A172 (cell line): ENCODE measurements at regions not wholly inside any gene's neighbourhood (a gene's known extent, or its start where the extent isn't known, plus 50 kb on each side); places are given as distances from the start of the nearest gene placed in this dataset.

Experiments
- DNase-seq: peaks from one replicate; pipeline ENCODE4 v3.0.0-alpha.2; 2015; ENCODE audit warnings: low spot score

DNA sequence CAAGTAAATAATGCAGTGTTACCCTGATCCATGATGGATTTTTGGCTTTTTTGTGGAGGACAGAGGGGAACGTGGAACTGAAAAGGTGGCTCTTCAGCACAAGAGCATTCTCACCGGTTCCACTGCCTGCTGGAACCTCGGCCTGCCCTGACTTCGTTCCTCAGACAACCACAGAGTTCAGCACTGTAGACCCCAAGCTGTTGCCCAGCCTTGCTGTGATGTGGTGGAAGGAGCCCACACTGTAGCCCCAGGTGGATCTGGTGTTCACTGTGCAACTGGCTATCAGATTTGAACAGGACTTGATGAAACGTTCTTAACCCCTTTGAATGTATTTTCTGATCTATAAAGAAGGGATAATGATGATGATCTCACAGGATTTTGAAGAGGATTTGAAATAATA is 293.5 kb downstream of the TRIB2 start:
- no peak for DNase-seq

DNA sequence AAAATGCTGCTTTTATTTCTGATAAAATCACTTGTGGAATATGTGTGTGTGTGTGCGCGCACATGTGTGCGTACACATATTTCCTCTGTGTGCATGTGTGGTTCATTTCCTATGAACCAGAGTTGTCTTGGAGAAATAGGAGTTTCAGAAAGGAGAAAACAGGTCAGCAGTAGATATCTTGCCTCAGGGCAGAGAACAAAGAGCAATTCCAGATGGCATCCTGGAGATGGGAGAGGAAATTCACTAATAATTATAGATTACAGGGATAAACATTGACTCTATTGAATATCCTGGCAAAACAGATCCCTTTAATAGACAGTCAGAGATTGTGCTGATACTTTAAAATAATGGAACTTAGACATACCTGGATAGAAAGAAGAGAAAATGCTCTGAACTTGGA is 298.0 kb downstream of the TRIB2 start:
- no peak for DNase-seq

DNA sequence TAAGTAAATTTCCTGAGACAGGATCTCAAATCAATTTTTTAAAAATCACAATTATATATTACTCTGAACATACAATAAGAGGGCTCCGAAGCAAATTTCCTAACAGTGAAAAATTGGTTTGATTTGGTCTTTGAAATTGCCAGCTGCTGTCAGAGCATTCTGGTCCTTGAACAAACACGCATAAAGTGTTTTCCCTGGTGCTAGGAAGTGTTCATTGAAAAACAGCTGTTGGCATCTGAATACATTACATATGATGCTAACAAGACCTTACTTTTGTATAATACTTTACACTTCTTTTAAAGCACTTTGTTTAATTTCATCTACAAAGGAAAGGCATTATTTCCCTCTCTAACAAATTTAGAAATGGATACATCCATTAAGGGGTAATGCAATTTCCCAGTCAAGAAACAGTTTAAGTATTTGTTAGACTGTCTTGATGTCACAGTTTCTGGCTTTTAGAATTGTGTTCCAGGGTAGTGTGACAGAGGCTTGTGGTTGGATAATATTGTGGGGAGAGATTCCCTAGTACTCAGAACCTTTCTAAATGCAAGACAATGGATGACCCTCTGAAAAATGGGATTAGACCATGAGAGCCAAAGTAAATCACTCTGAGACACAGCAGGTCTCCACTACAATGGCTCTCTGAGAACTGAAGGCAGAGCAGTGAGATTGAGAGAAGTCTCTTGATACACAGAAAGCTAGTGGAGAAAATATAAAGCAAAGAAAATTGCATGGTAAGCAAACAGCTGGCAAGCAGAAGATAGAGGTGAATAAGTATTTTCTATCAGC is 299.0 kb downstream of the TRIB2 start:
- DNase-seq = no peak

DNA sequence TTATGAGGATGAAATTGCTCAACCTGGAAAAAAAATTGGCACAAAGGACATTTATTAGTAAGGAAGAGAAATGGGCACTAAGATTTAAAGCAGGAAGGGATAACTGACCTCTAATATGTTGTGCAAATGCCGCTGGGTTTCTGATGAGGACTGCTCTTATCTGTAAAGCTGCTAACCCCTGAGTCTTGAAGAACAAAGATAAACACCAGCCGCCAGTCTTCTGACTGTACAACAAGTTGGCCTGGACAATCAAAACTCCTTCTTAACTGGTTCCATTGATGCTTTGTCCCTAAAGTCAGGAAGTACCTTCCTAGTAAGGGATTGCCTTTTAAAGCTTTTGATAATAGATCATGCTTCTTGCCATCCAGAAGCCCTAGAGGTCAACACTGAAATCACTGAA is 301.8 kb downstream of the TRIB2 start:
- no peak for DNase-seq

DNA sequence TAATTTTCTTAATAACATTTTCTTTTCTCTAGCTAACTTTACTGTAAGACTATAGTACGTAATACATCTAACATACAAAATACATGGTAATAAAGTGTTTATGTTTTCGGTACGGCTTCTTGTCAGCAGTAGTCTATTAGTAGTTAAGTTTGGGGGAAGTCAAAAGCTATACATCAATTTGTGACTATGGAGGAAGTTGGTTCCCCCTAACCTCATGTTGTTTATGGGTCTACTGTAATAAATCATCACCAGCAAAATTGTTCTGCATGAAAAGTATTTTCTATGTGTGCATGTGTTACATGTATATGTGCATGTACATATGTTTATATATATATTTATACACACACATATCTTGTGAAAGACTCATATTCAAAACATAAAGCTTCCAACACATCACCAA is 303.0 kb downstream of the TRIB2 start:
- DNase-seq = no peak

DNA sequence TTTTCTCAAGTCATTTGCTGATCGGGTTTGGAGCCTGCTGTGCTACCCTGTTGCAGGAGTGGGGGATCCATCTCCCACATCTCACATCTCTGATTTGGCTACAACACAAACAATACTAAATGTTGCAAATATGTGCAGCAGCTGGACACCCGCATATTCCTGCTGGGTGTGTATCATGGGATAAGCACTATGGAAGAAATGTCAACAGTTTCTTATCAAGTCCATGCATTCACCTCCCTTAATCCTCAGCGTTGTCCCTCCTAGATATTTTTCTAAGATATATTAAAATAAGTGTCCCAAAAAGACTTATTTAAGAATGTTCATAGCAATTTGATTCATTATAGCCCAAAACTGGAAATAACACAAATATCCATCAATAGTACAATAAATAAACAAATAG is 303.7 kb downstream of the TRIB2 start:
- DNase-seq = no peak

DNA sequence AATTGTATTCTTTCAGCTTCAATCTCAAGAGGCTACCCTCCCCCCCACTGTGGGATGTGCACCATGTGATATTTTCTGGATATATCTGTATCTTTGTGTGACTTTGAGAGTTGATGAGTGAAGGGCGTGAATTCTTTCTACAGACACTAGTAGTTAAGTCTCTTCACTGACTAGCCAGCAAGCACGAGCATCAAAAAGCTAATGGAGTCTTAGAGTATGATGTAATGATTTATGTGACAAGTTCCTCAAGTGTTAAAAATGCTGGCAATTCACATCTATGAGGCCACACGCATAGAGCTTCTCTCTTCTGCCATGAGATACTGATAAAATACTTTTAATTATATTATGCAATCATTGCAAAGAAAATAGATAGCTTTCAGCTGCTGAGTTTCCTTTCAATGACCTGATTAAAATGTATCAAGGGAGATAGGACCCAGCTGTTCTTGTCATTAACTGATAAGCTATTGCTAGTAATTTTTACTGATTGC is 304.8 kb downstream of the TRIB2 start:
- DNase-seq = no peak

DNA sequence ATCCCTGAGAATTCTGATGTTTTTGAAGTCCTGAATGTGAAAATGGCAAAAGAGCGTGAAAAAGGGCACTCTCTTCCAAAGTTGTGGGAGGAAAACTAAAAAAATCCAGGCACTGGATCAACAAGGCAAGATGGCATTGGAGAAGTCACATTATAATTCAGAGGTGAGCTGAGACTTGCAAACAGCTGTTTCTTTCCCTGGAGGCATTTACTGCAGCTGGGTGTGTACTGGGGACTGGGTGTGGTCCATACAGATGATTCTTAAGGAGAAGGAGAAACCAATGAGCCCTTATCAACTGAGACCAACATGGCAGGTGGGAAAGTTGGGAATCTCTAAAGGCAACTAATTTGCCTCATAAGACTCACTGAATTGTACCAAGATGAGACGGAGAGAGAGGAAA is 313.9 kb downstream of the TRIB2 start:
- no peak for DNase-seq

DNA sequence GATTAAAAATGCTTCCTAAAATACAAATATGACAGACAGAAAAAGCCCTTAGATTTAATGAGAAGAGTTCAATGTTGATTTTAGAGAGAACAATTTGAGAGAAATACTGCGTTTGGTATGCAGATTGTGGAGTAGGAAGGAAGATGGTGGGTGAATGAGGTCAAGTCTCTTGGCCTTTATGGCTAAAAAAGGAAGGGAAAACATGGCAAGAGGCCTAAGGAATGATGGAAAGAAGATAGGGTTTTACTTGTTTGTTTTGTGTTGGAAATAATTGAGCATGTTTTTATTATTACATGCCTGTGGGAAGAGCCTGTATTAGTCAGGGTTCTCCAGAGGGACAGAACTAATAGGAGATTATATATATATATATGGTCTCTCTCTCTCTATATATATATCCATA is 318.1 kb downstream of the TRIB2 start:
- no peak for DNase-seq

DNA sequence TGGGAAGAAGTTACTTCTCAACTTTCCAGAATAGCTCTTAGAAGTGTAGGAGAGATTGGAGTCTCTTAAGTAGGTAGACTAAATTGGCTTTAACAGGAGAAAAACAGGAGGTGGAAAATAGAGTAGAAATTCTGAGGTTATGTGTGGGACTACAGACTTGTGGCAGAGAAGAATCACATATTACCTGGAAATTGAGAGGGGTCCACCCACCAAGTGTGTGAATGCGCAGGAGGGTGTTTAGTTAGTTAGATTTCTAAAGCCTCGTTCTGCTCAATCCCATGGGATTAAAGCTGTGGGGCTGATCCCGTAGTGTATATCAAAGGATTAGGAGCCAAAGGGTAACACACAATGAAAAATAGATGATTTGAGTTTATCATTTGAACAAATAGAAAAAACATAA is 319.1 kb downstream of the TRIB2 start:
- DNase-seq = no peak

DNA sequence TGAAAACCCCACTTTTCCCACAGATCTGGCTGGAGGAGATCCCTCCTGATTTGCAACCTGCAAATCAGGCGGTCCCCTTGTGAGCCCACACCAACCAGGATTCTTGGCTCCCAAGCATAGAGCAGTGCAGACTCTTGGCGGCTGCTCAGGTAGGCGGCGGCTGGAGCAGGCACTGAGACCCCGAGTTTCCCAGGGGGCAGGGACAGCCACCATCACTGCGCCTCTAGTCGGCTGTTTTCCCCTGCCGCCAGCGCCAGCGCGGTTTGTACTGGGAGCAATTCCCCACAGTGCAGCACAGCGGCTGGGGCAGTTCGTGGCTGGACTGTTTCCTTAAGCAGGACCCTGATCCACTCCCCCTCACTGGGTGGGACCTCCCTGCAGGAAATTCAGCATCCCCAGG is 323.3 kb downstream of the TRIB2 start:
- DNase-seq = no peak

DNA sequence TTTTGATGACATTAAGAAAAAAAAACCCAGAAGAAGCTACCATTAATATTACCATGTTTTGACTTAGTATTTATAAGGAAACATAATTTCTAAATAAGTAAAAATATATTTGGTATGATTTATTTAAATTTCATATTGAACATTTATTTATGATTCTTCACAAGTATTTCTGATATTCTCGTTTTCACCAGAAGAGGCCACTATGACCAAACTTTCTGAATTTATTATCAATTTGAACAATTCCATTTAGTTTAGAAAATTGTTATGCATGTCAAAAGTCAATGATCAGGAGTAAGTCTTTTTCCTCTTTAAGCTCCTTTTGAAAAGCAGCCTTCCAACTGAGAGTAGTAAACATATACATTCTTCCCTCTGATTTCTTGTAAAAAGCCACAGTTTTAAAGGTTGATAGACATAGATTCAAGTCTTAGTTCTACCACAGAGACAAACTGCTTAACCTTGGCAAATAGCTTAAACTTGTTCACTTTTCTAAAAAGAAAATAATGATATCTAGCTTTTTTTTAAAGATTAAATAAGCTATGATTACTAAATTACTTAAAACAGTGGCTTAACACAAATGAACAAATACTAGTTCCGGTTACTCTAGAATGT is 329.9 kb downstream of the TRIB2 start:
- DNase-seq = no peak

DNA sequence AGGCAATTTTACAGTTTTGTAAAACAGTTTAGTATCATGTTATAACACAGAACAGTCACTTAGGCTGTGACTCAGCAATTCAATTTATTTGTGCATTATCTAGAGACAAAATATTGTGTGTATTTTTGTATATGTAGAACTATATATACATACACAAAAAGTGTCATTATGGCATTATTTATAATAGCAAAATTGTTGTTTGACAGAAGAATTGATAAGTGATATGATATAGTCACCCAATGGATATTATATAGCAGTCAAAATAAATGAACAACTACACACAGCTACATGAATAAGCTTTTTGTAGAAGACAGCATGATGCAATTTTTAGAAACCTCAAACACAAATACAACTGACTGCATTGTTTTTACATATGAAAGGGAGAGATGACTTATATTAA is 334.0 kb downstream of the TRIB2 start:
- no peak for DNase-seq

DNA sequence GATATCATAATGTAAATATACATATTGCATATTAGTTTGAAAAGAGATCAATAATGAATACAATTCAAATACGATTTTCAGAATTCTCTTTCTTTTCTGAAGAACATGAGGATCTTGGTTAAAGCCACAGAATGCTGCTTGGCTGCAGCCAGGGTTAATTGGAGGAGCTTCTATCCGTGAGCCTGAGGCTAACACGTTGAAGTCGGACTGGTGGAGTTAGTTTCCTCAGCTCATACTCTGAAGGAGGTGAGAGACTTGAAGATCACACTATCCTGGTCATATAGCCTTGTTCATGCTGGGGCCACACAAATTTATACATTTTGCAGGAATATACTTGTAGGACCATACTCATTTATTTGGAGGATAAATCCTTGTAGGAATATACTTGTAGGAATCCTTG is 335.8 kb downstream of the TRIB2 start:
- no peak for DNase-seq

DNA sequence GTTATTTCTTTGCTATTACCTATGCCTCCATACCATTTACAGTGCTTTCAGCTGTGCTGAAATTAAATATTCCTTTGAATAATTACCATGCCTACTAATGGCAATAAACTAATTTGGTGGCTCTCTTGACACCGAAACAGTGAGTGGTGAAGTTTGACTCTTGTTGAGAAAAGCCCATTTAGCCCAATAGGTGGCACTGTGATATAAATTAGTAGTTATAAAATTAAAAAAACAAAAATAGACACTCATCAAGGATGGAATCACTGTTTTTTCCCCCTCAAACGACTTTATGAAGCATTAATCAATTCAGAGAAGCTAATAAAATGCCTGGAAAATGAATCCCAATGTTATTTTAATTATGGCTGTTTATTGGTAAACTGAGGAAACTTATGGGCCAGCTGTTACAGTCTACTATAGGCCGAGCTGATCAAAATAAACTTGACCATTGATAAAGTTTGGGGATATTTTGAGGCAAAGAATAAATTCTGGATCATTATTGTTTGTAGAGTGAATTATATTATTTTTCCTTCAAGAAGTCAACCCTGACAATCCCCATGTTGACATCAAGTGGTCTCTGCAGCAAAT is 339.6 kb downstream of the TRIB2 start:
- DNase-seq = peak; percentile 10

DNA sequence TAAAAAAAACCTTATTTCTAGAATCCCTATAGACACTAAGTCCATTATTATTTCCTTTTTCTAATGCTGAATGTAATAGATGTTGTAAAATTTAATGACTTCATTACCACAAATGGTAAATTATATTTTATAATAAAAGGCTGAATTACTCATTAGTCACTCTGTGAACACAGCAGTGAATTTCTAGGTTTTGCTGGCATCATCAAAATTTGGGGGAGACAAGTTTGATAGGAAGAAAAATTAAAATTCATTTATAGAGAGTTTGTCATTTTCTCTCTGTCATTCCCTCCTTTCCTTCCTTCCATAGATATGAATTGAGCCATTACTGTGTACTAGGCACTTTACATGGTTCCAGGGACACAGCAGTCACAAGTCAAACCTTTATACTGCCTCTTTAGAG is 340.9 kb downstream of the TRIB2 start:
- no peak for DNase-seq

DNA sequence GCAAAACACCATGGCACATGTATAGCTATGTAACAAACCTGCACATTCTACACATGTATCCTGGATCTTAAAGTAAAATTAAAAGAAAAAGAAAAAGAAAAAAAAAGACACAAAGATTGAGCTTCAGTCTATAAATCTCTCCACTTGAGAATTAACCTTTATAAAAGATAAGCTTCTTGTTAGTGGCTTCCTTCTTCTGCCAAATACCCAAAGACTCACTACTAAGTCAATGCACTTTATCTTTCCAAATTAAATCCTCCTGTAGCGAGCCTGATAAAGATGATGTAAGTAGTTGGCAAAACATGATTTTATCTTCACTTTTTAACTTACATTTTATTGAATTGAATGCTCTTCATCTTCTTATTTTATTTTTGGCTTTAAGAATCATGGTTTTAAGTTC is 349.9 kb downstream of the TRIB2 start:
- DNase-seq = no peak

DNA sequence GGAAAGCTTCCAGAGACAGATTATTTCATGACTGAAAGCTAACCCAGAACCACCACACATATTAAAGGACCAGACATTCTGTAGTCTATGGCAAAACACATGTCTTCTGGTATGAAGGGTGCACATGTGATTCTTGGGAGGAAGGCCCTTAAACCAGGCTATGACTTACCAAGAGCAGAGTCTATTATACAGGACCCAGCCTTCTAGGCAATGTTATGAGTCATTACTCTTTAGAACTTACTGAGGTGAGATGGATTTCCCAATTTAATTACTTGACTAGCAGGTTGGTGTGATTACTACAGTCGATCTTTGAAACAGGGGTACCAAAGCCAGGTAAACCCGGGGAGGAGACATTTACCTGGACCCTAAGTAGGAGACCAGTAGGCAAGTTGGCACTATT is 350.8 kb downstream of the TRIB2 start:
- DNase-seq = no peak

DNA sequence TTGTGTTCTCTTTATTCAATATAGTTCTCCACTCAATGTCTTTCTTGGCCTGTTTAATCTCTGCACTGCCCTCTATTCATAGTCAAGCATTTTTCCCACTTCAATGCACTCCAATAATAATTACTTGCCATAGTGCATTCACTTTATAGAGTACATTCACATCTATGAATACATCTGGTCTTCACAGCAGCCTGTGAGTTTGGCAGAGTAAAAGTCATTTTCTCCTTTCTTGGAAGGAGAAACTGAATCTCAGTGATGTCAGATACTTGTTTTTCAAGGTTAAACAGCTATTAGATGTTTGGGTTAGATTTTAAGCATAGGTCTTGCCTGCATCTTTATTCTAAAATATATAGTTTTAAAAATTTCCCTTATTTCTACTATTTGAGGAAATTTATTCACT is 373.2 kb downstream of the TRIB2 start:
- no peak for DNase-seq

DNA sequence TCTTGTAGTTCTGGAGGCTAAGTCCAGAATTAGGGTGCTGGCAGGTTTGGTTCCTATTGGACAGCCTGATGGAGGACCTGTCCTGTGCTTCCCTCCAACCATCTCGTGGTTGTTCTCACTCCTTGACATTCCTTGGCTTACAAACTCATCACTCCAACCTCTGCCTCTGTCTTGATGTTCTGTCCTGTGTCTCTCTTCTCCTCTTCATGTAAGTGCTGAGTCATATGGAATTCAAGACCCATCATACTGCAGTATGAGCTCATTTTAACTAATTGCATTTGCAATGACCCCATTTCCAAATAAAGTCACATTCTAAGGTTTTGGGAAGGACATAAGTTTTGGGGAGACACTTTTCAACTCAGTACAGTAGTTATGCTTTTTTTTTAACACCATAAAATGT is 374.7 kb downstream of the TRIB2 start:
- no peak for DNase-seq

DNA sequence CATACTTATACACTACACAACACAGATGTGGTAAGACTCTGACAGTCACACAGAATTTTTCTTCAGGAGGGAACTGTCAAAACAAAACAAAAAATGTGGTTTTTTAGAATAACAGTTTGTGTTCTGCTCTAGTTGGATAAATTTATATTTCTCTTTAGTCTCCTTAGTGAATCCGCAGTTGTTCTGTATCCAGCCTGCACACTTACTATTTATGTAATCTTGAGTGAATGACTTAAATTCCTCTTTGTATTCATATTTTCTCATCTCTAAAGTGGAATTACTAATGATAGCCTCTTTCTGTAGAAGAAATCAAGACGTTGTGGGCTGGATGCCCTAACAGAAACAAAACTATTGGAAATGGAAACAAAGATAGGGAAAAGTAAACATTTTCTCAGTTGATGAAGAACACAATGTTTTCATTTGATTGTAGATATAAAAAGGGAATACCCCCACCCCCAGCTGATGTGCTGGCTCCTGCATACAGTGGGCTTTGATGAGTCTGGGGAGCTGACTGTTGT is 375.2 kb downstream of the TRIB2 start:
- DNase-seq = no peak

DNA sequence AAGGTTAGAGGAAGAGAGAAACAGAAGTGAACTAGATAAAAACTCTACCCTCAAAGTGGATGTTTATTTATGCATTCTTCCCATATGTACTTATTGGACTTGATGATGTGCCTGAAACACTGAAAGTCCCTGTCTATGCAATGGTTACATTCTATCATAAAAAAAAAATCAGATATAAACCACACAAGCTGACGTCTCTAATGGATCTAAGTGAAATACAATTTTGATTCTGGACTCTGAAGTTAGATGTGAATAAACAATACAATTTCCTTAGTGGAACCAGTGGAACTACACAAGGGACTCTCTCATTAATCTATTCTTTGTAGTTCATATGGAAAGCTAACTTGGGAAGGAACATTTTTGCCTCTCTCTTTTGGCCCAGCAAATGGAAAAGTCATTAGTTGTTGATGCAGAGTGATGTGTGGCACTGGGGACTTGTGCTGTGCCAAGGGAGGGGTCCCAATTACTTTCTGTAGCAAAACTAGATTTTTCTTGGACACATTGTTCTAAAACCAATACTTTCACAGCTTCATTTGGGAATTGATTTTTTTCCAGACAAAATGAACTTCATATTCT is 376.8 kb downstream of the TRIB2 start:
- DNase-seq = no peak
